ENCODE measurements at regions not wholly inside any gene's neighbourhood (a gene's known extent, or its start where the extent isn't known, plus 50 kb on each side); places are given as distances from the start of the nearest gene placed in this dataset.

DNA sequence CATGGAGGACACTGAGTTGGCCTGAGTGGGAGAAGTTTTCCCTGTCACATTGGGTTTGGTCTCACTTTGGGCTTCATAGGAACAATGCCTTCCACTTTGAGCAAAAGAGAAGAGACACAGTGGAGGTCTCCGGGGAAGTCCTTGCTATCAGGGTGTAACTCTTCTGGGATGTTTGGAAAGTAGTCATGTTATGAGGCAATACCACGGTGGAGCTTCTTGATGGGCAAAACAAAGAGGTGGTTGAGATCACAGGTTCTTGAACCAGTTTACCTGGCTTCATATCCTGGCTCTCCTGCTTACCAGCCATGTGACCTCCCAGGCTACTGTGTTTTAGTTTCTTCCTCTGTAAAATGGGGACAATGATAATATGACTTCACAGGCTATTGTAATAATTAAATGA lies 478.6 kb downstream of the SLC4A3 start:
- TF ChIP-seq EZH2 (IDR thresholded peaks at IDR 0.05; ENCODE audit: borderline replicate concordance, low read depth, low read length), result no peak
- TF ChIP-seq ZNF408 (CRISPR knock-in tag; IDR thresholded peaks at IDR 0.05; ENCODE audit: low read depth), result no peak
- TF ChIP-seq BHLHE40 (IDR thresholded peaks at IDR 0.05; ENCODE audit: low read length), result no peak
- TF ChIP-seq, protein P1, sequence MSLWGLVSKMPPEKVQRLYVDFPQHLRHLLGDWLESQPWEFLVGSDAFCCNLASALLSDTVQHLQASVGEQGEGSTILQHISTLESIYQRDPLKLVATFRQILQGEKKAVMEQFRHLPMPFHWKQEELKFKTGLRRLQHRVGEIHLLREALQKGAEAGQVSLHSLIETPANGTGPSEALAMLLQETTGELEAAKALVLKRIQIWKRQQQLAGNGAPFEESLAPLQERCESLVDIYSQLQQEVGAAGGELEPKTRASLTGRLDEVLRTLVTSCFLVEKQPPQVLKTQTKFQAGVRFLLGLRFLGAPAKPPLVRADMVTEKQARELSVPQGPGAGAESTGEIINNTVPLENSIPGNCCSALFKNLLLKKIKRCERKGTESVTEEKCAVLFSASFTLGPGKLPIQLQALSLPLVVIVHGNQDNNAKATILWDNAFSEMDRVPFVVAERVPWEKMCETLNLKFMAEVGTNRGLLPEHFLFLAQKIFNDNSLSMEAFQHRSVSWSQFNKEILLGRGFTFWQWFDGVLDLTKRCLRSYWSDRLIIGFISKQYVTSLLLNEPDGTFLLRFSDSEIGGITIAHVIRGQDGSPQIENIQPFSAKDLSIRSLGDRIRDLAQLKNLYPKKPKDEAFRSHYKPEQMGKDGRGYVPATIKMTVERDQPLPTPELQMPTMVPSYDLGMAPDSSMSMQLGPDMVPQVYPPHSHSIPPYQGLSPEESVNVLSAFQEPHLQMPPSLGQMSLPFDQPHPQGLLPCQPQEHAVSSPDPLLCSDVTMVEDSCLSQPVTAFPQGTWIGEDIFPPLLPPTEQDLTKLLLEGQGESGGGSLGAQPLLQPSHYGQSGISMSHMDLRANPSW (CRISPR knock-in tag; IDR thresholded peaks at IDR 0.05), result no peak
- TF ChIP-seq, protein P2, sequence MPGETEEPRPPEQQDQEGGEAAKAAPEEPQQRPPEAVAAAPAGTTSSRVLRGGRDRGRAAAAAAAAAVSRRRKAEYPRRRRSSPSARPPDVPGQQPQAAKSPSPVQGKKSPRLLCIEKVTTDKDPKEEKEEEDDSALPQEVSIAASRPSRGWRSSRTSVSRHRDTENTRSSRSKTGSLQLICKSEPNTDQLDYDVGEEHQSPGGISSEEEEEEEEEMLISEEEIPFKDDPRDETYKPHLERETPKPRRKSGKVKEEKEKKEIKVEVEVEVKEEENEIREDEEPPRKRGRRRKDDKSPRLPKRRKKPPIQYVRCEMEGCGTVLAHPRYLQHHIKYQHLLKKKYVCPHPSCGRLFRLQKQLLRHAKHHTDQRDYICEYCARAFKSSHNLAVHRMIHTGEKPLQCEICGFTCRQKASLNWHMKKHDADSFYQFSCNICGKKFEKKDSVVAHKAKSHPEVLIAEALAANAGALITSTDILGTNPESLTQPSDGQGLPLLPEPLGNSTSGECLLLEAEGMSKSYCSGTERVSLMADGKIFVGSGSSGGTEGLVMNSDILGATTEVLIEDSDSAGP (CRISPR knock-in tag; IDR thresholded peaks at IDR 0.05), result no peak
- TF ChIP-seq ZNF174 (CRISPR knock-in tag; IDR thresholded peaks at IDR 0.05), result no peak
- TF ChIP-seq, protein P3, sequence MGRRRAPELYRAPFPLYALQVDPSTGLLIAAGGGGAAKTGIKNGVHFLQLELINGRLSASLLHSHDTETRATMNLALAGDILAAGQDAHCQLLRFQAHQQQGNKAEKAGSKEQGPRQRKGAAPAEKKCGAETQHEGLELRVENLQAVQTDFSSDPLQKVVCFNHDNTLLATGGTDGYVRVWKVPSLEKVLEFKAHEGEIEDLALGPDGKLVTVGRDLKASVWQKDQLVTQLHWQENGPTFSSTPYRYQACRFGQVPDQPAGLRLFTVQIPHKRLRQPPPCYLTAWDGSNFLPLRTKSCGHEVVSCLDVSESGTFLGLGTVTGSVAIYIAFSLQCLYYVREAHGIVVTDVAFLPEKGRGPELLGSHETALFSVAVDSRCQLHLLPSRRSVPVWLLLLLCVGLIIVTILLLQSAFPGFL (CRISPR knock-in tag; IDR thresholded peaks at IDR 0.05), result no peak
- TF ChIP-seq TCF7 (IDR thresholded peaks at IDR 0.05; ENCODE audit: borderline replicate concordance), result no peak
- TF ChIP-seq ZNF561 (CRISPR knock-in tag; conservative IDR thresholded peaks at IDR 0.05), result no peak
- TF ChIP-seq KLF10 (CRISPR knock-in tag; IDR thresholded peaks at IDR 0.05), result no peak
- TF ChIP-seq, protein P4, sequence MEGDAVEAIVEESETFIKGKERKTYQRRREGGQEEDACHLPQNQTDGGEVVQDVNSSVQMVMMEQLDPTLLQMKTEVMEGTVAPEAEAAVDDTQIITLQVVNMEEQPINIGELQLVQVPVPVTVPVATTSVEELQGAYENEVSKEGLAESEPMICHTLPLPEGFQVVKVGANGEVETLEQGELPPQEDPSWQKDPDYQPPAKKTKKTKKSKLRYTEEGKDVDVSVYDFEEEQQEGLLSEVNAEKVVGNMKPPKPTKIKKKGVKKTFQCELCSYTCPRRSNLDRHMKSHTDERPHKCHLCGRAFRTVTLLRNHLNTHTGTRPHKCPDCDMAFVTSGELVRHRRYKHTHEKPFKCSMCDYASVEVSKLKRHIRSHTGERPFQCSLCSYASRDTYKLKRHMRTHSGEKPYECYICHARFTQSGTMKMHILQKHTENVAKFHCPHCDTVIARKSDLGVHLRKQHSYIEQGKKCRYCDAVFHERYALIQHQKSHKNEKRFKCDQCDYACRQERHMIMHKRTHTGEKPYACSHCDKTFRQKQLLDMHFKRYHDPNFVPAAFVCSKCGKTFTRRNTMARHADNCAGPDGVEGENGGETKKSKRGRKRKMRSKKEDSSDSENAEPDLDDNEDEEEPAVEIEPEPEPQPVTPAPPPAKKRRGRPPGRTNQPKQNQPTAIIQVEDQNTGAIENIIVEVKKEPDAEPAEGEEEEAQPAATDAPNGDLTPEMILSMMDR (IDR thresholded peaks at IDR 0.05 in 2 of 3, conservative IDR thresholded peaks at IDR 0.05 in 1 of 3; ENCODE audit: insufficient read depth in 2 of 3, low read depth in 1 of 3, low read length in 3 of 3), result no peak
- TF ChIP-seq HSF4 (CRISPR knock-in tag; IDR thresholded peaks at IDR 0.05; ENCODE audit: borderline replicate concordance), result no peak
- no peak for TF ChIP-seq RCOR1 (IDR thresholded peaks at IDR 0.05; ENCODE audit: borderline replicate concordance in 1 of 2, low read depth in 2 of 2, low read length in 2 of 2)
- no peak for TF ChIP-seq SIRT6 (IDR thresholded peaks at IDR 0.05; ENCODE audit: low read depth, low read length)

Data from K562 (cell line).